ENCODE measurements at regions not wholly inside any gene's neighbourhood (a gene's known extent, or its start where the extent isn't known, plus 50 kb on each side); places are given as distances from the start of the nearest gene placed in this dataset.

- DNase-seq: no peak
These were observed 179.0 kb downstream of the NXPE2 start for GRCh38 chr11:114857281-114857680.

- no peak for DNase-seq
These were observed 186.6 kb downstream of the NXPE2 start for GRCh38 chr11:114864896-114865295.

- no peak for DNase-seq
These were observed 197.9 kb downstream of the NXPE2 start for GRCh38 chr11:114876234-114876633.

GRCh38 chr11:114877976-114878375, 199.6 kb downstream of the NXPE2 start:
- DNase-seq: no peak

- DNase-seq: no peak
These were observed 202.1 kb downstream of the NXPE2 start for GRCh38 chr11:114880442-114880841.

- DNase-seq: no peak
These were observed 205.1 kb downstream of the NXPE2 start for GRCh38 chr11:114883472-114883871.

- no peak for DNase-seq
These were observed 208.4 kb downstream of the NXPE2 start for GRCh38 chr11:114886644-114887265.

- DNase-seq: no peak
These were observed 211.3 kb downstream of the NXPE2 start for GRCh38 chr11:114889594-114890011.

GRCh38 chr11:114890038-114890437, 211.7 kb downstream of the NXPE2 start:
- no peak for DNase-seq

- no peak for DNase-seq
These were observed 213.6 kb downstream of the NXPE2 start for GRCh38 chr11:114891911-114892310.

GRCh38 chr11:114892381-114893197, 214.3 kb downstream of the NXPE2 start:
- DNase-seq: no peak

- no peak for DNase-seq
These were observed 215.0 kb downstream of the NXPE2 start for GRCh38 chr11:114893329-114893728.

GRCh38 chr11:114896594-114896993, 218.3 kb downstream of the NXPE2 start:
- no peak for DNase-seq

- DNase-seq: no peak
These were observed 231.5 kb downstream of the NXPE2 start for GRCh38 chr11:114909866-114910265.

GRCh38 chr11:114912826-114913225, 234.5 kb downstream of the NXPE2 start:
- DNase-seq: no peak

GRCh38 chr11:114914231-114915005, 236.1 kb downstream of the NXPE2 start:
- no peak for DNase-seq

- no peak for DNase-seq
These were observed 237.8 kb downstream of the NXPE2 start for GRCh38 chr11:114915871-114916805.

- DNase-seq: no peak
These were observed 240.0 kb downstream of the NXPE2 start for GRCh38 chr11:114918286-114918685.

- DNase-seq: no peak
These were observed 243.4 kb downstream of the NXPE2 start for GRCh38 chr11:114921697-114922096.

- no peak for DNase-seq
These were observed 245.7 kb downstream of the NXPE2 start for GRCh38 chr11:114924042-114924441.

GRCh38 chr11:114925591-114925990, 247.3 kb downstream of the NXPE2 start:
- no peak for DNase-seq
